ENCODE measurements at regions not wholly inside any gene's neighbourhood (a gene's known extent, or its start where the extent isn't known, plus 50 kb on each side); places are given as distances from the start of the nearest gene placed in this dataset.

GRCh38 chr3:40677749-40678148 is 153.0 kb downstream of the ZNF621 start:
- Histone ChIP-seq H3K4me1 (ENCODE audit: insufficient read depth) (no peaks in the 10 kb centered on the region), H3K36me3 (replicated peaks; ENCODE audit: insufficient read depth, low read depth) (no peaks in the 10 kb centered on the region), H3K4me2 (no peak overlapping the region), H3K79me2 (no peaks in the 10 kb centered on the region), H3K9me3 (ENCODE audit: low read depth) (no peaks in the 10 kb centered on the region), H2AFZ (no peak overlapping the region), H4K20me1 (ENCODE audit: insufficient read depth, poor library complexity, severe bottlenecking) (no peaks in the 10 kb centered on the region), H3K9me2 (replicated peaks; ENCODE audit: insufficient read depth) (no peaks in the 10 kb centered on the region), H3K27me3 (no peaks in the 10 kb centered on the region), H3K4me3 (no peak overlapping the region), H3K27ac (no peak overlapping the region)
- DNase-seq (ENCODE audit: low spot score): no peak
- 83% methylated on average over 3 of the region's 3 CpGs for WGBS (ENCODE audit: low lambda C conversion rate, missing lambda C conversion rate)
- TF ChIP-seq, protein P1, sequence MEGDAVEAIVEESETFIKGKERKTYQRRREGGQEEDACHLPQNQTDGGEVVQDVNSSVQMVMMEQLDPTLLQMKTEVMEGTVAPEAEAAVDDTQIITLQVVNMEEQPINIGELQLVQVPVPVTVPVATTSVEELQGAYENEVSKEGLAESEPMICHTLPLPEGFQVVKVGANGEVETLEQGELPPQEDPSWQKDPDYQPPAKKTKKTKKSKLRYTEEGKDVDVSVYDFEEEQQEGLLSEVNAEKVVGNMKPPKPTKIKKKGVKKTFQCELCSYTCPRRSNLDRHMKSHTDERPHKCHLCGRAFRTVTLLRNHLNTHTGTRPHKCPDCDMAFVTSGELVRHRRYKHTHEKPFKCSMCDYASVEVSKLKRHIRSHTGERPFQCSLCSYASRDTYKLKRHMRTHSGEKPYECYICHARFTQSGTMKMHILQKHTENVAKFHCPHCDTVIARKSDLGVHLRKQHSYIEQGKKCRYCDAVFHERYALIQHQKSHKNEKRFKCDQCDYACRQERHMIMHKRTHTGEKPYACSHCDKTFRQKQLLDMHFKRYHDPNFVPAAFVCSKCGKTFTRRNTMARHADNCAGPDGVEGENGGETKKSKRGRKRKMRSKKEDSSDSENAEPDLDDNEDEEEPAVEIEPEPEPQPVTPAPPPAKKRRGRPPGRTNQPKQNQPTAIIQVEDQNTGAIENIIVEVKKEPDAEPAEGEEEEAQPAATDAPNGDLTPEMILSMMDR (IDR thresholded peaks at IDR 0.05; ENCODE audit: poor library complexity): no peak
- TF ChIP-seq EZH2 (IDR thresholded peaks at IDR 0.05; ENCODE audit: borderline replicate concordance) (no peak), EZH2phosphoT487 (IDR thresholded peaks at IDR 0.05; ENCODE audit: low read depth, severe bottlenecking, unreplicated experiment) (no peak)

- no peaks in the 10 kb centered on the region for H3K79me2 ChIP-seq
- no peak overlapping the region for H2AFZ ChIP-seq
- no peak for DNase-seq (ENCODE audit: low spot score)
- H3K4me1 ChIP-seq (ENCODE audit: insufficient read depth): no peaks in the 10 kb centered on the region
- H3K27me3 ChIP-seq: no peaks in the 10 kb centered on the region
- H3K9me2 ChIP-seq (replicated peaks; ENCODE audit: insufficient read depth): no peaks in the 10 kb centered on the region
- H3K36me3 ChIP-seq (replicated peaks; ENCODE audit: insufficient read depth, low read depth): no peaks in the 10 kb centered on the region
- H3K27ac ChIP-seq: no peak overlapping the region
- TF ChIP-seq, protein P1 (IDR thresholded peaks at IDR 0.05; ENCODE audit: poor library complexity): no peak
- TF ChIP-seq EZH2phosphoT487 (IDR thresholded peaks at IDR 0.05; ENCODE audit: low read depth, severe bottlenecking, unreplicated experiment) (no peak), EZH2 (IDR thresholded peaks at IDR 0.05; ENCODE audit: borderline replicate concordance) (no peak)
- no peaks in the 10 kb centered on the region for H4K20me1 ChIP-seq (ENCODE audit: insufficient read depth, poor library complexity, severe bottlenecking)
- 93% methylated on average over 4 of the region's 4 CpGs for WGBS (ENCODE audit: low lambda C conversion rate, missing lambda C conversion rate)
- H3K9me3 ChIP-seq (ENCODE audit: low read depth): no peaks in the 10 kb centered on the region
- no peak overlapping the region for H3K4me2 ChIP-seq
- no peak overlapping the region for H3K4me3 ChIP-seq
Observed at GRCh38 chr3:40679290-40679689, 154.5 kb downstream of the ZNF621 start.

DNA sequence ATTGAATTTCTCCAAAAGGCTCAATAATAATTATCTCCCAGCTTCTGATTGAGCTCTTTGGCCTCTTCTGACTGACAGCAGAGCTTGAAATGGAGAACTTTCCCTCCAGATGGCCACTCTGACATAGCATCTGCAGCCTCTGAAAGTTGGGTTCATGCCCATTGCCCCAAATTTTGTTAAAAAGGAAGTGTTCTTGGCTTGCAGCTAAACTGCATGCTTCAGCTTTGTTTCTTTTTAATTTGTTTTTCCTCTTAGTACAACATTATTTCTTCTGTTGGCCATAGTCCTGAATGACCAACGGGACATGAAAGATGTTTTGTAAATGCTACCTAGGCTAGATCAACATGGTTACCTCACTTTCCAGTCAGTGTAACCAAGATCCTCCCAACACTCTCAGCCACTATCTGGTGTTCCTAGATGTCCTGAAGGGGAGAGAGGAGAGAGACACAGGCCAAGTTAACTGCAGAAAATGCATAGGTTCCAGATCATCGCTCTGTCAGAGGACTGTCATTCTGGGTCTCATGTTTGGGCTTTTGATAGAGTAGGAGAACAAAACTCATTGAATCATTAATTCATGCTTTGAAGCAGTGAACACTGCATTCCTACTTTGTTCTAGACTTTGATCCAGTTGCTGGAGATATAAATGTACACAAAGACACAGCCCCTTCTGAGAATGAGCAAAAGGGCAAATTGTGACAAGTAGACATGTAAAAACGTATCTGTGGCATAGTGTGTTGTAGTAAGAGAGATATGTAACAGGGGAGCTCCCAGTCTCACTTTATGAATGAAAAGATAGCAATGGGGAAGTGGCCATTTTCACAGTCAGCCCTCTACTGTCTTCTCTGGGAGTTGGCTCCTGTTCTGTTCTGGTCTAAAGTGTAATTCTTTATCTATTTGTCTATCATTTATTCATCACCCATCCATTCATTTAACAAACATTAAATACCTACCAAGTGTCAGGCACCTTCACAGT is 156.2 kb downstream of the ZNF621 start:
- TF ChIP-seq EZH2phosphoT487 (IDR thresholded peaks at IDR 0.05; ENCODE audit: low read depth, severe bottlenecking, unreplicated experiment): no peak
- TF ChIP-seq, protein P1 (IDR thresholded peaks at IDR 0.05; ENCODE audit: poor library complexity): no peak
- TF ChIP-seq EZH2 (IDR thresholded peaks at IDR 0.05; ENCODE audit: borderline replicate concordance): no peak
- H3K27me3 ChIP-seq: no peaks in the 10 kb centered on the region
- H3K36me3 ChIP-seq (replicated peaks; ENCODE audit: insufficient read depth, low read depth): no peaks in the 10 kb centered on the region
- no peaks in the 10 kb centered on the region for H3K9me2 ChIP-seq (replicated peaks; ENCODE audit: insufficient read depth)
- no peak overlapping the region for H3K4me3 ChIP-seq
- H2AFZ ChIP-seq: no peak overlapping the region
- H4K20me1 ChIP-seq (ENCODE audit: insufficient read depth, poor library complexity, severe bottlenecking): no peaks in the 10 kb centered on the region
- no peaks in the 10 kb centered on the region for H3K79me2 ChIP-seq
- 84% methylated on average over 3 of the region's 3 CpGs for WGBS (ENCODE audit: low lambda C conversion rate, missing lambda C conversion rate)
- no peaks in the 10 kb centered on the region for H3K9me3 ChIP-seq (ENCODE audit: low read depth)
- no peak overlapping the region for H3K27ac ChIP-seq
- no peaks in the 10 kb centered on the region for H3K4me1 ChIP-seq (ENCODE audit: insufficient read depth)
- no peak for DNase-seq (ENCODE audit: low spot score)
- H3K4me2 ChIP-seq: no peak overlapping the region

Data from hepatocyte (in vitro differentiated cells).